GM23338 (cell line): ENCODE measurements at regions not wholly inside any gene's neighbourhood (a gene's known extent, or its start where the extent isn't known, plus 50 kb on each side); places are given as distances from the start of the nearest gene placed in this dataset.

Experiments used
- ATAC-seq: fragments of 200-7000 bp; cut with Tn5 transposase; 3 replicates; pipeline ENCODE4 v1.9.1; 2020
- DNase-seq: peaks from one replicate; pipeline ENCODE4 v3.0.0-alpha.2; 2015; ENCODE audit warnings: low spot score
- H2AFZ ChIP-seq: fragments of 200-600 bp; sonication (generic); 2 replicates; pipeline ENCODE4 v1.8.0; 2016; ENCODE audit warnings: antibody characterized with exemption, mild to moderate bottlenecking, moderate library complexity
- H3F3A ChIP-seq: fragments of 200-600 bp; sonication (generic); replicated peaks from 2 replicates; pipeline ENCODE4 v1.8.0; 2017; ENCODE audit warnings: antibody characterized with exemption, mixed run types, low read depth
- H3K27ac ChIP-seq: fragments of 200-600 bp; sonication (generic); 2 replicates; pipeline ENCODE4 v1.6.1; 2016; ENCODE audit warnings: low read depth
- H3K27me3 ChIP-seq: fragments of 200-600 bp; sonication (generic); 2 replicates; pipeline ENCODE4 v1.8.0; 2016; ENCODE audit warnings: mild to moderate bottlenecking, mixed run types, moderate library complexity; ENCODE audit not compliant: insufficient read depth
- H3K36me3 ChIP-seq: fragments of 200-600 bp; sonication (generic); 2 replicates; pipeline ENCODE4 v1.8.0; 2016; ENCODE audit warnings: mild to moderate bottlenecking; ENCODE audit not compliant: insufficient read depth
- H3K4me1 ChIP-seq: fragments of 200-600 bp; sonication (generic); 2 replicates; pipeline ENCODE4 v1.8.0; 2016; ENCODE audit warnings: mild to moderate bottlenecking, moderate library complexity; ENCODE audit not compliant: insufficient read depth
- H3K4me2 ChIP-seq: fragments of 200-600 bp; sonication (generic); 2 replicates; pipeline ENCODE4 v1.7.1; 2017; ENCODE audit warnings: mixed run types
- H3K4me3 ChIP-seq: fragments of 200-600 bp; sonication (generic); 2 replicates; pipeline ENCODE4 v1.6.1; 2016; ENCODE audit warnings: mixed run types
- H3K79me2 ChIP-seq: fragments of 200-600 bp; sonication (generic); replicated peaks from 2 replicates; pipeline ENCODE4 v1.8.0; 2017; ENCODE audit warnings: mild to moderate bottlenecking; ENCODE audit not compliant: insufficient read depth
- H3K9me2 ChIP-seq: fragments of 200-600 bp; sonication (generic); 2 replicates; pipeline ENCODE4 v1.8.0; 2017; ENCODE audit not compliant: insufficient read depth
- H4K20me1 ChIP-seq: fragments of 200-600 bp; sonication (generic); replicated peaks from 2 replicates; pipeline ENCODE4 v1.8.0; 2017; ENCODE audit warnings: mild to moderate bottlenecking; ENCODE audit not compliant: insufficient read depth
- H3K27ac Mint-ChIP-seq: 2 replicates; pipeline ENCODE4 v1.8.0; 2020; ENCODE audit warnings: inconsistent platforms, mild to moderate bottlenecking, moderate library complexity, mixed read lengths
- H3K27me3 Mint-ChIP-seq: 3 replicates; pipeline ENCODE4 v1.8.0; 2022; ENCODE audit warnings: low read depth, mild to moderate bottlenecking, moderate library complexity, mixed read lengths, inconsistent platforms; ENCODE audit not compliant: insufficient read depth, poor library complexity
- H3K36me3 Mint-ChIP-seq: 3 replicates; pipeline ENCODE4 v1.8.0; 2021; ENCODE audit warnings: low read depth, mild to moderate bottlenecking, inconsistent platforms, moderate library complexity, mixed read lengths
- H3K4me1 Mint-ChIP-seq: 3 replicates; pipeline ENCODE4 v1.8.0; 2020; ENCODE audit warnings: mild to moderate bottlenecking, inconsistent platforms, mixed read lengths
- H3K4me3 Mint-ChIP-seq: 3 replicates; pipeline ENCODE4 v1.8.0; 2021; ENCODE audit warnings: moderate library complexity, mild to moderate bottlenecking, inconsistent platforms, mixed read lengths
- H3K9me3 Mint-ChIP-seq: 3 replicates; pipeline ENCODE4 v1.8.0; 2020; ENCODE audit warnings: moderate library complexity, mild to moderate bottlenecking, inconsistent platforms, mixed read lengths
- CREB1 ChIP-seq: fragments of 250-450 bp; sonication (Bioruptor Pico); IDR thresholded peaks from 2 replicates; pipeline ENCODE4 v1.5.0; 2020; ENCODE audit warnings: low read depth, mild to moderate bottlenecking, moderate library complexity
- ETS1 ChIP-seq: IDR thresholded peaks from 2 replicates; pipeline ENCODE4 v1.6.1; 2016; ENCODE audit warnings: antibody characterized with exemption
- EZH2 ChIP-seq: fragments of 200-600 bp; sonication (generic); IDR thresholded peaks from one replicate; pipeline ENCODE4 v1.8.0; 2017; ENCODE audit warnings: antibody characterized with exemption, mild to moderate bottlenecking, low read depth; ENCODE audit not compliant: unreplicated experiment
- EZH2phosphoT487 ChIP-seq: fragments of 200-600 bp; sonication (generic); IDR thresholded peaks from one replicate; pipeline ENCODE4 v1.8.1; 2018; ENCODE audit warnings: antibody characterized with exemption; ENCODE audit not compliant: unreplicated experiment
- JUNB ChIP-seq: IDR thresholded peaks from one replicate; pipeline ENCODE4 v1.6.1; 2016; ENCODE audit warnings: antibody characterized with exemption; ENCODE audit not compliant: unreplicated experiment
- NANOG ChIP-seq: IDR thresholded peaks from 2 replicates; pipeline ENCODE4 v1.6.1; 2016; ENCODE audit warnings: antibody characterized with exemption, borderline replicate concordance
- POLR2AphosphoS5 ChIP-seq: IDR thresholded peaks from 2 replicates; pipeline ENCODE4 v1.6.1; 2016; ENCODE audit warnings: antibody characterized with exemption, low read depth
- REST ChIP-seq: IDR thresholded peaks from one replicate; pipeline ENCODE4 v1.6.1; 2018; ENCODE audit warnings: antibody characterized with exemption; ENCODE audit not compliant: unreplicated experiment
- STAT1 ChIP-seq: IDR thresholded peaks from one replicate; pipeline ENCODE4 v1.6.1; 2016; ENCODE audit warnings: antibody characterized with exemption; ENCODE audit not compliant: unreplicated experiment
- ZNF114 ChIP-seq: fragments of 250-450 bp; sonication (Bioruptor Pico); IDR thresholded peaks from 2 replicates; pipeline ENCODE4 v1.5.0; 2020; ENCODE audit warnings: mild to moderate bottlenecking, moderate library complexity
- ZNF331 ChIP-seq: fragments of 250-450 bp; sonication (Bioruptor Pico); IDR thresholded peaks from 2 replicates; pipeline ENCODE4 v1.5.0; 2020; ENCODE audit warnings: low read depth, mild to moderate bottlenecking, moderate library complexity
- TF ChIP-seq, protein P1 (sequence below), 2 experiments: fragments of 200-600 bp in 1 of 2; sonication (generic) in 1 of 2; conservative IDR thresholded peaks; 2 replicates each; pipeline versions ENCODE4 v1.5.1 to v1.6.1; 2016 to 2017; ENCODE audit warnings: antibody characterized with exemption in 2 of 2, low read depth in 2 of 2, mild to moderate bottlenecking in 2 of 2, moderate library complexity in 1 of 2
- TF ChIP-seq, protein P2 (sequence below): fragments of 250-450 bp; sonication (Bioruptor Pico); IDR thresholded peaks from 2 replicates; pipeline ENCODE4 v1.5.0; 2020; ENCODE audit warnings: mild to moderate bottlenecking, moderate library complexity

GRCh38 chr2:128538396-128538795 is 219.7 kb upstream of the HS6ST1 start:
- TF ChIP-seq, protein P1, sequence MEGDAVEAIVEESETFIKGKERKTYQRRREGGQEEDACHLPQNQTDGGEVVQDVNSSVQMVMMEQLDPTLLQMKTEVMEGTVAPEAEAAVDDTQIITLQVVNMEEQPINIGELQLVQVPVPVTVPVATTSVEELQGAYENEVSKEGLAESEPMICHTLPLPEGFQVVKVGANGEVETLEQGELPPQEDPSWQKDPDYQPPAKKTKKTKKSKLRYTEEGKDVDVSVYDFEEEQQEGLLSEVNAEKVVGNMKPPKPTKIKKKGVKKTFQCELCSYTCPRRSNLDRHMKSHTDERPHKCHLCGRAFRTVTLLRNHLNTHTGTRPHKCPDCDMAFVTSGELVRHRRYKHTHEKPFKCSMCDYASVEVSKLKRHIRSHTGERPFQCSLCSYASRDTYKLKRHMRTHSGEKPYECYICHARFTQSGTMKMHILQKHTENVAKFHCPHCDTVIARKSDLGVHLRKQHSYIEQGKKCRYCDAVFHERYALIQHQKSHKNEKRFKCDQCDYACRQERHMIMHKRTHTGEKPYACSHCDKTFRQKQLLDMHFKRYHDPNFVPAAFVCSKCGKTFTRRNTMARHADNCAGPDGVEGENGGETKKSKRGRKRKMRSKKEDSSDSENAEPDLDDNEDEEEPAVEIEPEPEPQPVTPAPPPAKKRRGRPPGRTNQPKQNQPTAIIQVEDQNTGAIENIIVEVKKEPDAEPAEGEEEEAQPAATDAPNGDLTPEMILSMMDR (conservative IDR thresholded peaks at IDR 0.05; ENCODE audit: low read depth in 2 of 2) = no peak
- no peak for TF ChIP-seq ZNF114 (CRISPR knock-in tag)
- TF ChIP-seq REST = no peak
- TF ChIP-seq NANOG = no peak
- TF ChIP-seq ZNF331 (CRISPR knock-in tag) = no peak
- no peak for TF ChIP-seq JUNB
- no peak for TF ChIP-seq EZH2phosphoT487
- TF ChIP-seq, protein P2, sequence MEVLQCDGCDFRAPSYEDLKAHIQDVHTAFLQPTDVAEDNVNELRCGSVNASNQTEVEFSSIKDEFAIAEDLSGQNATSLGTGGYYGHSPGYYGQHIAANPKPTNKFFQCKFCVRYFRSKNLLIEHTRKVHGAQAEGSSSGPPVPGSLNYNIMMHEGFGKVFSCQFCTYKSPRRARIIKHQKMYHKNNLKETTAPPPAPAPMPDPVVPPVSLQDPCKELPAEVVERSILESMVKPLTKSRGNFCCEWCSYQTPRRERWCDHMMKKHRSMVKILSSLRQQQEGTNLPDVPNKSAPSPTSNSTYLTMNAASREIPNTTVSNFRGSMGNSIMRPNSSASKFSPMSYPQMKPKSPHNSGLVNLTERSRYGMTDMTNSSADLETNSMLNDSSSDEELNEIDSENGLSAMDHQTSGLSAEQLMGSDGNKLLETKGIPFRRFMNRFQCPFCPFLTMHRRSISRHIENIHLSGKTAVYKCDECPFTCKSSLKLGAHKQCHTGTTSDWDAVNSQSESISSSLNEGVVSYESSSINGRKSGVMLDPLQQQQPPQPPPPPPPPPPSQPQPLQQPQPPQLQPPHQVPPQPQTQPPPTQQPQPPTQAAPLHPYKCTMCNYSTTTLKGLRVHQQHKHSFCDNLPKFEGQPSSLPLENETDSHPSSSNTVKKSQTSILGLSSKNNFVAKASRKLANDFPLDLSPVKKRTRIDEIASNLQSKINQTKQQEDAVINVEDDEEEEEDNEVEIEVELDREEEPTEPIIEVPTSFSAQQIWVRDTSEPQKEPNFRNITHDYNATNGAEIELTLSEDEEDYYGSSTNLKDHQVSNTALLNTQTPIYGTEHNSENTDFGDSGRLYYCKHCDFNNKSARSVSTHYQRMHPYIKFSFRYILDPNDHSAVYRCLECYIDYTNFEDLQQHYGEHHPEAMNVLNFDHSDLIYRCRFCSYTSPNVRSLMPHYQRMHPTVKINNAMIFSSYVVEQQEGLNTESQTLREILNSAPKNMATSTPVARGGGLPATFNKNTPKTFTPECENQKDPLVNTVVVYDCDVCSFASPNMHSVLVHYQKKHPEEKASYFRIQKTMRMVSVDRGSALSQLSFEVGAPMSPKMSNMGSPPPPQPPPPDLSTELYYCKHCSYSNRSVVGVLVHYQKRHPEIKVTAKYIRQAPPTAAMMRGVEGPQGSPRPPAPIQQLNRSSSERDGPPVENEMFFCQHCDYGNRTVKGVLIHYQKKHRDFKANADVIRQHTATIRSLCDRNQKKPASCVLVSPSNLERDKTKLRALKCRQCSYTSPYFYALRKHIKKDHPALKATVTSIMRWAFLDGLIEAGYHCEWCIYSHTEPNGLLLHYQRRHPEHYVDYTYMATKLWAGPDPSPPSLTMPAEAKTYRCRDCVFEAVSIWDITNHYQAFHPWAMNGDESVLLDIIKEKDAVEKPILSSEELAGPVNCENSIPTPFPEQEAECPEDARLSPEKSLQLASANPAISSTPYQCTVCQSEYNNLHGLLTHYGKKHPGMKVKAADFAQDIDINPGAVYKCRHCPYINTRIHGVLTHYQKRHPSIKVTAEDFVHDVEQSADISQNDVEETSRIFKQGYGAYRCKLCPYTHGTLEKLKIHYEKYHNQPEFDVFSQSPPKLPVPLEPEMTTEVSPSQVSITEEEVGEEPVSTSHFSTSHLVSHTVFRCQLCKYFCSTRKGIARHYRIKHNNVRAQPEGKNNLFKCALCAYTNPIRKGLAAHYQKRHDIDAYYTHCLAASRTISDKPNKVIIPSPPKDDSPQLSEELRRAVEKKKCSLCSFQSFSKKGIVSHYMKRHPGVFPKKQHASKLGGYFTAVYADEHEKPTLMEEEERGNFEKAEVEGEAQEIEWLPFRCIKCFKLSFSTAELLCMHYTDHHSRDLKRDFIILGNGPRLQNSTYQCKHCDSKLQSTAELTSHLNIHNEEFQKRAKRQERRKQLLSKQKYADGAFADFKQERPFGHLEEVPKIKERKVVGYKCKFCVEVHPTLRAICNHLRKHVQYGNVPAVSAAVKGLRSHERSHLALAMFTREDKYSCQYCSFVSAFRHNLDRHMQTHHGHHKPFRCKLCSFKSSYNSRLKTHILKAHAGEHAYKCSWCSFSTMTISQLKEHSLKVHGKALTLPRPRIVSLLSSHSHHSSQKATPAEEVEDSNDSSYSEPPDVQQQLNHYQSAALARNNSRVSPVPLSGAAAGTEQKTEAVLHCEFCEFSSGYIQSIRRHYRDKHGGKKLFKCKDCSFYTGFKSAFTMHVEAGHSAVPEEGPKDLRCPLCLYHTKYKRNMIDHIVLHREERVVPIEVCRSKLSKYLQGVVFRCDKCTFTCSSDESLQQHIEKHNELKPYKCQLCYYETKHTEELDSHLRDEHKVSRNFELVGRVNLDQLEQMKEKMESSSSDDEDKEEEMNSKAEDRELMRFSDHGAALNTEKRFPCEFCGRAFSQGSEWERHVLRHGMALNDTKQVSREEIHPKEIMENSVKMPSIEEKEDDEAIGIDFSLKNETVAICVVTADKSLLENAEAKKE = no peak
- no peak for TF ChIP-seq EZH2
- no peak for TF ChIP-seq CREB1 (CRISPR knock-in tag)
- no peak for TF ChIP-seq POLR2AphosphoS5
- TF ChIP-seq STAT1 = no peak
- no peak for TF ChIP-seq ETS1
- no peak for ATAC-seq

More at GRCh38 chr2:128538396-128538795, 219.7 kb upstream of the HS6ST1 start:
- Mint-ChIP-seq H3K27me3 (peaks cover 5% of the 10 kb centered on the region), H3K27ac (no peak overlapping the region), H3K36me3 (peaks cover 4% of the 10 kb centered on the region; the same call in 2 of the 3 replicates), H3K4me1 (peaks cover 19% of the 10 kb centered on the region), H3K4me3 (no peak overlapping the region), H3K9me3 (peaks cover 3% of the 10 kb centered on the region; the same call in 2 of the 3 replicates)
- H3K27ac ChIP-seq = no peak overlapping the region
- no peaks in the 10 kb centered on the region for H4K20me1 ChIP-seq
- no peaks in the 10 kb centered on the region for H3K27me3 ChIP-seq
- 0 out of 2 replicates have a peak, but pooled peaks cover 4% of the 10 kb centered on the region for H3K9me2 ChIP-seq
- no peak overlapping the region for H2AFZ ChIP-seq
- no peak overlapping the region for H3K4me2 ChIP-seq
- no peak for DNase-seq
- H3F3A ChIP-seq = 0 out of 2 replicates have a peak, but pooled peaks cover 3% of the 10 kb centered on the region
- no peak overlapping the region for H3K4me3 ChIP-seq
- no peaks in the 10 kb centered on the region for H3K79me2 ChIP-seq
- H3K4me1 ChIP-seq = peaks cover 3% of the 10 kb centered on the region; the same call in 1 of the 2 replicates
- no peaks in the 10 kb centered on the region for H3K36me3 ChIP-seq
